Umbilical cord (tissue), 1 donor: ENCODE measurements at regions not wholly inside any gene's neighbourhood (a gene's known extent, or its start where the extent isn't known, plus 50 kb on each side); places are given as distances from the start of the nearest gene placed in this dataset.
"Not testable (repeated sequence)": the region's sequence is repeated elsewhere in the genome, so short reads cannot be mapped to it uniquely, and the experiment has no call there.

Source experiments
- DNase-seq: peaks from one replicate; pipeline ENCODE4 v3.0.0-alpha.2; 2015; ENCODE audit warnings: low spot score

DNA sequence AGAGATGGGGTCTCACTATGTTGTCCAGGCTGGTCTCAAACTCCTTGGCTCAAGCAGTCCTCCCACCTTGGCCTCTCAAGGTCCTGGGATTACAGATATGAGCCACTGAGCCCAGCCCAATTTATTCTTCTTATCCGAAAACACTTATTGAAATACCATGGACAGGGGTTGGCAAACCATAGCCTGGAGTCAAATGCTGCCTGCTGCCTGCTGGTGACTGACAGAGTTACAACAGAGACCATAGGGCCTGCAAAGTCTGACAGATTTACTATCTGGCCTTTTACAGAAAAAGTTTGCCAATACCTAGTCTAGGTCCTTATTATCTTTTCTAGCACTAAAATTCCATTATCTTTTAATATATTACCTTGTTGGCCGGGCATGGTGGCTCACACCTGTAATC, 87.1 kb upstream of the ZNF281 start:
- DNase-seq: no peak

- DNase-seq: no peak
These were observed 86.1 kb upstream of the ZNF281 start for GRCh38 chr1:200495901-200496300.

DNA sequence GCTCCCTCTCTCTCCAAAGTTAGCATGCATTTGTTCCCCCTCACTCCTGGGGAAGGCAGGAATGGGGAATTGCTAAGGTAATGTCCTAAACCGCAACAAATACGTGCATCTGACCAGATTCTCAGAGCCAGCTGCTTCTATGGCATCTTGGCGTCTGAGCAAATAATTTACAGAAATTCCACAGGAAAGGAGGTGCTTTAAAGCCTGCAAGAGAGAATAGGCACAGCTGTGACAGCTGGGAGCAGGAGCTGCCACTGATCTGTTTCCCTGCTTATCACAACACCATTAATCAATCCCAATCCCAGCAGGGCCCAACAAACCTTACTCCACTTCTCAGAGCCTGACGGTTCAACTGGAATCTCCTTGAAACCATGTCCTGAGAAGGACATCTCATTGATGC, 83.5 kb upstream of the ZNF281 start:
- no peak for DNase-seq

DNA sequence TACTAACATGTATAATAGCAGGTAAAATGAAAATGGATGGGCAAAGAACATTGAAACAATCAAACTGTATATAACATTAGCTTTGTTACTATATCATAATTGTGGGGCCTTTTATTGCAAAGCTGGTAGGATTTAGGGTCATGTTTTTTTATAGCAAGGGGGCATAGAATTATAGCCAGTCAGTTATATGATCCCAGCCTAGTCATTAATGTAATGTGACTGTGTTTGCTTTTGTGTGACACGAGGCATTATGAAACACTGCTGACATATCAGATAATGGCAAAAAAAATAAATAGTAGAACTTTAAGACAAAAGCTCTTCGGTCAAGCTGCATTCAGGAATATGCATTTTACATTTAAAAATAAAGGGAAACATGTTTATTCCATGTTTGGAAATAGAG, 81.3 kb upstream of the ZNF281 start:
- no peak for DNase-seq

DNA sequence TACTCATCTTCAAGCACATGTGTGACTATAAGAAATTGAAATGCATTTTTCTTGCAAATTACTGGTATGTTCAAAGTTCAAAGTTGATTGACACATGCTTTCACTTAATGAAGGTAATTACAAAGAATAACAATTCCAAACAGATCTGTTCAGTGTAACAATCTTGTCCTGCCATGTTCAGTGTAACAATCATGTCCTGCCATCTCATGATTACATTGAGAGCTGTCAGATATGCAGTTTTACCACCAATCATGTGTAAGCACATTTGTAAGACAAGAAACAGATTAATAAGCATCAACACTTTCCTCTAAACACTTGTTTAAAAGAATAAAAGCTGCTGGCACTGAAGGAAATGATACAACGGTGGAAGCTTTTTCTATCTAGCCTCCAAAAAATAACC, 80.3 kb upstream of the ZNF281 start:
- DNase-seq: no peak

DNA sequence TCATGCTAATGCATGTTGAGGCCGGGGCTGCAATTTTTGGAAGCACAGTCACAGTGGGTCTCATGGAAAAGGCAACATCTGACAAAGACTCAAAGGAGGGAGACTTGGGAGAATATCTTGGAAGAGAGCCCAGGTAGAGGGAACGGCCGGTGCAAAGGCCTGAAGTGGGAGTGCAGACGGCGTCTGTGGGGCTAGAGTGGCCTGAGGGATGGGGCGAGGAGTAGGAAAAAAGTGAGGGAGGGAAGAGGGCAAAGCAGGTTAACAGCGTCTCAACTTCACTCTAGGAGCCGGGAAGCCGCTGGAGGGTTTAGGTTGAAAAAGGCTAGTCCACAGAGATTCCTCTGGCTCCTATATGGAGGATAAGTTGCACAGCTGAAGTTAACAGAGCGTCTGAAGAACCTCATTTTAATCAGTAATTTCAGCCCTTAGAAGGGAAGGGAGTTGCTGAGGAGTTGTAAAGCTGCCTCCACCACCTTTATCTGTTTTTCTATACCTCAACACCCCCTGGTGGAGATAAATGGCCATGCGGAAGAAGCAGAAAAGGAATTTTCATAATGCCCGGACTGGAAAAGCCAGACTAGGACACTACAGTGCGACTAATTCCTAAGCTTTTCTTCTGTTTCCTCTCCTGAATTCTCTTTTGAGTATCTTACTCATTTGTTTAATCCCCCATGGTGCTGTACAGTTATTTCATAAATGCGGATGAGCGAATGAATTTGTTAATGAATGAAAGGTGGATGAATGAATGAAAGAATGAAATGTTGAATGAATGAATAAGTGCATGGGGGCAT, 78.7 kb upstream of the ZNF281 start:
- peak; percentile 82 for DNase-seq

- DNase-seq: no peak
These were observed 77.8 kb upstream of the ZNF281 start for GRCh38 chr1:200487650-200488049.

DNA sequence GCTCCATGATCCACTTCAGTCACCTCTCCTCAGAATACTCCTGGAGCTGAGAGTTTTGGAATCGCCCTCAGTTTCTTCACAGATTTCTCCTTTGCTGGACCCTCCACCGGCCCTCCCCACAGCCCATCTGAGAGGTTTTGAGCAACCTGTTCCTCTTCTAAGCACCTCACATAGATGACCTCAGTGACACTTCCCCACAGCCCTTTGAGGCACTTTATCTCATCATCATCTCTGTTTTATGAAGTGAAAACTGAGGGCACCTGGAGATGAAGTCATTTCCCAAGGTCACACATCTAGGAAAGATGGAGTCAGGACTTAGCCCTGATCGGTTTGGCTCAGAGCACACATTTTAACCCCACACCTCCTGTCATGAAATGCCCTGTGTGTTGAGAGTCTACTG, 76.8 kb upstream of the ZNF281 start:
- DNase-seq: no peak

DNA sequence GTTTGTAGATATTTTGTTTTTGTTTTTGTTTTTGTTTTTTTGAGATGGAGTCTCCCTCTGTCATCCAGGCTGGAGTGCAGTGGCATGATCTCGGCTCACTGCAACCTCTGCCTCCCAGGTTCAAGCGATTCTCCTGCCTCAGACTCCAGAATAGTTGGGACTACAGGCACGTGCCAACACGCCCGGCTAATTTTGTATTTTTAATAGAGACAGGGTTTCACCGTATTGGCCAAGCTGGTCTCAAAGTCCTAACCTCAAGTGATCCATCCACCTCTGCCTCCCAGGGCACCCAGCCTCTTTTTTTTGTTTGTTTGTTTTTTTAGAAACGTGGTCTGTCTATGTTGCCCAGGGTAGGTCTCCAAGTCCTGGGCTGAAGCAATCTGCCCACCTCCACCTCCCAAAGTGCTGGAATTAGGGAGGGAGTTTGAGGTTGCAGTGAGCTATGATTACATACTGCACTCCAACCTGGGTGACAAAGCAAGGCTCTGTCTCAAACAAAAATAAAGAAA, 74.7 kb upstream of the ZNF281 start:
- not testable (repeated sequence) for DNase-seq

- peak; percentile 81 for DNase-seq
These were observed 73.8 kb upstream of the ZNF281 start for GRCh38 chr1:200483491-200484143.

GRCh38 chr1:200480964-200481363, 71.1 kb upstream of the ZNF281 start:
- DNase-seq: no peak

DNA sequence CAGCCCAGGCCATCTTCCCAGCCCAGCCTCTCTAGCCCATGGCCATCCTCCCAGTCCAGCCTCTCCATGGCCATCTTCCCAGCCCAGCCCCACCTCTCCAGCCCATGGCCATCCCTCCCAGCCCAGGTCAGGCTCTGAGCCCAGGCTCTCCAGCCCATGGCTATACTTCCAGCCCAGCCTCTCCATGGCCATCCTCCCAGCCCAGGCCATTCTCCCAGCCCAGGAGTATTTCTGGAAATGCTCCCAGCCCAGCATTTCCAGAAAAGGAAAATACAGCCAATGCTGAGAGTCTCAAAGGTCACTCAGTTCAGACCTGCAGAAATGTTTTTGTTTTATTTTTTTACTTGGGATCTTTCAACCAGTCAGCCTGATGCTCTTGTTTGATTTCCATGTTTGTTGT, 70.0 kb upstream of the ZNF281 start:
- no peak for DNase-seq

DNA sequence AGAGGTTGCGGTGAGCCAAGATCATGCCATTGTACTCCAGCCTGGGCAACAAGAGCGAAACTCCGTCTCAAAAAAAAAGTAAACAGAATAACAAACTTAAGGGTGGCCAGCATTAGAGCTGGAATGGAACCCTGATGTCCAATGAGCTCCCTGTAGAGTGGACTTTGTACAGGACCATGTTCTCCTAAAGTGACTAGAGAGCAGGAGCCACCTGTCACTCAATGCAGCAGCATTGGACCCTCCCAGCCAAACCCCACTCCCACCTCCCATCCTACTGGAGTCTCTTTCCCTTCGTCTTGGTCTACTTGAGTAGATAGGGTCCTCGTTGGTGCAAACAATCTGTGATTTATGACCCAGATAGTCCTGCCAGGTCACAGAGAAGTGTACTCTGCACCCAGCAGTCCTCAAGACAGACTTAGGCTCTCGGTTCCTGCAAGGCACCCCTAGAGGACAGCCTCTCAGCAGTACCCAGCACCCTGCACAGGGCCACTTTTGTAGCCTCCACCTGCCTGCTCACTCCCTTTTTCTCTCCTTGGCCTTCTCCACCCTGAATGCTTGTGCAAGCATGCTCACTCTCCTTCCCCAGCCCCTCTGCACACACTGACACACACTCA, 69.2 kb upstream of the ZNF281 start:
- DNase-seq: no peak

DNA sequence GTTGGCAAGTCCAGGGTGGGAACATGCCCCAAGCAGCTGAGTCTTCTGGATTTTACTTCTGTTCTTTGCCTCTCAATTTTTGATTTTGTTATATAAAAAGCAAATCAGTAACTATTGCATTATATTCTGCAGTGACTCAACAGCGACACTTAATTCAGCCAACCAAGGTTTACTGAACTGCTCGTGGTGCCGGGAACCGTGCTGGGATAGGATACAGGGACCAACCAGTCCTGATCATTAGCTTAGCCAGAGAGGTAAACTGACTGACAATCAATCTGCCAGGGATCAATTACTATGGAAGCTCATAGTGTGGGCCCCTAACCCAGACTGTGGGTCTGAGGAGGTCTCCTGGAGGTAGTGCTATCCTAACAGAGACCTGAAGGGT, 68.4 kb upstream of the ZNF281 start:
- DNase-seq: no peak

- DNase-seq: no peak
These were observed 64.8 kb upstream of the ZNF281 start for GRCh38 chr1:200474633-200475032.

- DNase-seq: peak; percentile 69
These were observed 64.0 kb upstream of the ZNF281 start for GRCh38 chr1:200473698-200474371.

DNA sequence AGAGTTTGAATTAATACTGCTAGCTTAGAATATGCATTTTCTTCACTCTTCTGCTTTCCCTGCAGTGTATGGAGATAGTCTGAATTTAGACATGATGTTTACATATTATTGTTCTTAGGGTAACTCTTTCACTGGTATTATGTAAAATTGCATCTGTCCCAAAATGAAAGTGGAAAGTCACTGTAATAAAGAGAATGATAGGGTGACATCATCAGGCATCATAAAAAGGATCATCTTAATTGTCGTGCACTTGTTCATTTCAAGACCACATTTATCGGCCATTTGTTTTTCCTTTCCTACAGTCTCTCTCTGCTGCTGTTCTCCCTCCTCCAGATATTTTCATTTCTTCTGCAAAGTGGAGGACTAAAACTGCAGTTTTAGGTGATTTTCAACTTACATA, 61.9 kb upstream of the ZNF281 start:
- no peak for DNase-seq

DNA sequence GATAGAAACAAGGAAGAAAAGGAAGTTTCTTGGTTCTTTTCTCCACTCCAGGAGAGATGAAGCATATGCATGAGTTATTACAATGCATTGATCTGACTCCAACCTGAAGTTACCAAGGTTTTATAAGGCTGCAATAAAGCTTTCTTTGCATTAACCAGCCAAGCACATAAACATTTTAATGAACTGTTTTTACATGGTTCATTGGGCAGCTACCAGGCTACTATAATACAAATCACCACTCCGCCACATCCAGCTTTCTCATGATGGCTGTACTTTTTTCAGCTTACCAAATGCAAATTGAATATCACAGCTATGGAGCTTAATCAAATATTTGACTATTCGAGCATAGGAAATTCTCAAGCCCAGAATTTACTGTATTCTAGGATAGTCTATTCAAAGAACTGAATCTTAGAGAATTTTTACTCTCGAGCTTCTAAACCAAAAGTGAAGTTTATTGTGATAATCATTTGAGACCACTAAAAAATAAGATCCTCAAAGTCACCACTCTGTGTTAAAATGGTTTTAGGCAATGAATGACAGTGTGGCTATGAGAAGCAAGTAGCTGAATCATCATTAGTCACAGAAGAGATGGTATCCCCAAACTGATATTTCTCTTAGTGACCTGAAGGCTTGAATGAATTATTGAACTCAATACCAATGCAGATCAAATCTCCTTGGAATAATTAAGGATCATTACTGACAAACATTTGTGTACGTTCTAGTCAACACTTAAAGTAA, 58.6 kb upstream of the ZNF281 start:
- no peak for DNase-seq

DNA sequence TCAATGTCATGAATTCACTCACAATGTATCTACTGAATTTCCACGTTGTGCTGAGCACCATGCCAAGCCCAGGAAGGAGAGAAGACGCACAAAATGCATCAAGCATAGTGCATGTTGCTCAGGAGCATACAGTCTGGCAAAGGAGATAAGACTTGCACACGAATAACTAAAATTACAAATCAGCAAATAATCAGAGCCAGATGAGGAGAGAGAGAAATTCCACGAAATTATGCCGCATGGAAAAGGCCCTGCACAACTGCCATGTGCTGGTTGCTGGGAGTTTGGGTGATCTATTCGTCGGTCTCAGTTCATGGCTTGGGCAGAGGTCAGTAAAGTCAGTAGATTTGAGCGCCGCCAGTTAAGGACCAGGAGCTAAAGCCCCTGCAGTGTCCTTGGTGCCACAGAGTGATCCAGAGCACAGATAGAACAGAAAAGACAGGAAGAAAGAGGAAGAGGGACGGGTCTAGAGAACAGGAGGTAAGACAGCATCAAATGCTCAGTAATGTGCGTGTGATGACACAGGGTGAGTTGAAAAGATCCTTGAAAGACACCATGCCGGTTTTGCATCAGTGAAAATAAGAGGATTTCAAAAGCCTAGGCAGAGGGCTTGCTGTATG, 55.1 kb upstream of the ZNF281 start:
- DNase-seq: no peak
